ENCODE measurements at regions not wholly inside any gene's neighbourhood (a gene's known extent, or its start where the extent isn't known, plus 50 kb on each side); places are given as distances from the start of the nearest gene placed in this dataset.

DNA sequence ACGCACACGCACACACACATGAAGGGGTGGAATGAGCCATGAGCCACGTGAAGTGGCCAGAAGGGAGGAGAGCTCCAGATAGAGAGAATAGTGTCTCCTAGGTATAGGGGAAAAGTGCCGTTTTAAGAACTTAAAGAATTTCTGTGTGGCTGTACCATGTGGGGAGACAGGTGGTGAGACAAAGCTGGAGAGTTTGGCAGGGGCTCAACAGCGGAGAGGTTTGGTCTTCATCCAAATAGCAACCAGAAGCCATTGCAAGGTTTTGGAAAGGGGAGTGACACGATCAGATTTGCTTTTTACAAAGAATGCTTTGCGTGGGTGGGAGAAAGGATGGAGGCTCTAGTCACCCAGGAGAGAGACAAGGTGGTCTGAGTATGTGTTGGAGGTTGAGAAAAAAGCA, 146.0 kb downstream of the IL20RB start:
- TF ChIP-seq, protein P1, sequence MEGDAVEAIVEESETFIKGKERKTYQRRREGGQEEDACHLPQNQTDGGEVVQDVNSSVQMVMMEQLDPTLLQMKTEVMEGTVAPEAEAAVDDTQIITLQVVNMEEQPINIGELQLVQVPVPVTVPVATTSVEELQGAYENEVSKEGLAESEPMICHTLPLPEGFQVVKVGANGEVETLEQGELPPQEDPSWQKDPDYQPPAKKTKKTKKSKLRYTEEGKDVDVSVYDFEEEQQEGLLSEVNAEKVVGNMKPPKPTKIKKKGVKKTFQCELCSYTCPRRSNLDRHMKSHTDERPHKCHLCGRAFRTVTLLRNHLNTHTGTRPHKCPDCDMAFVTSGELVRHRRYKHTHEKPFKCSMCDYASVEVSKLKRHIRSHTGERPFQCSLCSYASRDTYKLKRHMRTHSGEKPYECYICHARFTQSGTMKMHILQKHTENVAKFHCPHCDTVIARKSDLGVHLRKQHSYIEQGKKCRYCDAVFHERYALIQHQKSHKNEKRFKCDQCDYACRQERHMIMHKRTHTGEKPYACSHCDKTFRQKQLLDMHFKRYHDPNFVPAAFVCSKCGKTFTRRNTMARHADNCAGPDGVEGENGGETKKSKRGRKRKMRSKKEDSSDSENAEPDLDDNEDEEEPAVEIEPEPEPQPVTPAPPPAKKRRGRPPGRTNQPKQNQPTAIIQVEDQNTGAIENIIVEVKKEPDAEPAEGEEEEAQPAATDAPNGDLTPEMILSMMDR (IDR thresholded peaks at IDR 0.05), result no peak
- TF ChIP-seq POLR2AphosphoS5 (IDR thresholded peaks at IDR 0.05), result no peak
